DND-41 (cell line): ENCODE measurements at regions not wholly inside any gene's neighbourhood (a gene's known extent, or its start where the extent isn't known, plus 50 kb on each side); places are given as distances from the start of the nearest gene placed in this dataset.
"Not testable (repeated sequence)": the region's sequence is repeated elsewhere in the genome, so short reads cannot be mapped to it uniquely, and the experiment has no call there.

Experiments used
- ATAC-seq: fragments of 200-7000 bp; cut with Tn5 transposase; 3 replicates; pipeline ENCODE4 v1.9.1; 2021; ENCODE audit warnings: low read depth; ENCODE audit not compliant: insufficient read depth
- DNase-seq: peaks from one replicate; pipeline ENCODE4 v3.0.0-alpha.2; 2020
- H2AFZ ChIP-seq: 2 replicates; pipeline ENCODE4 v1.6.0; 2012; ENCODE audit warnings: low read depth, low read length
- H3K27ac ChIP-seq: 2 replicates; pipeline ENCODE4 v1.5.1; 2012; ENCODE audit warnings: low read length, inconsistent platforms
- H3K27me3 ChIP-seq: fragments of 200-600 bp; sonication (generic); 2 replicates; pipeline ENCODE4 v1.6.0; 2012; ENCODE audit warnings: low read length, mild to moderate bottlenecking, inconsistent platforms; ENCODE audit not compliant: insufficient read depth, poor library complexity
- H3K36me3 ChIP-seq: 2 replicates; pipeline ENCODE4 v1.5.1; 2012; ENCODE audit warnings: low read length, inconsistent platforms; ENCODE audit not compliant: insufficient read depth
- H3K4me1 ChIP-seq: 2 replicates; pipeline ENCODE4 v1.5.1; 2012; ENCODE audit warnings: mild to moderate bottlenecking, low read length; ENCODE audit not compliant: insufficient read depth
- H3K4me2 ChIP-seq: 2 replicates; pipeline ENCODE4 v1.6.0; 2012; ENCODE audit warnings: mild to moderate bottlenecking, moderate library complexity, low read length, inconsistent platforms; ENCODE audit not compliant: insufficient read depth
- H3K4me3 ChIP-seq, 2 experiments: fragments of 200-600 bp in 1 of 2; shearing (Covaris generic) in 1 of 2; 2 replicates each; pipeline ENCODE4 v1.5.1; 2012 to 2016; ENCODE audit warnings: inconsistent platforms in 2 of 2, low read length in 2 of 2, mild to moderate bottlenecking in 2 of 2, low read depth in 1 of 2, moderate library complexity in 1 of 2
- H3K79me2 ChIP-seq: 2 replicates; pipeline ENCODE4 v1.6.0; 2012; ENCODE audit warnings: low read length, inconsistent platforms; ENCODE audit not compliant: insufficient read depth
- H3K9ac ChIP-seq: 2 replicates; pipeline ENCODE4 v1.6.0; 2012; ENCODE audit warnings: low read depth, mild to moderate bottlenecking, inconsistent platforms, low read length, moderate library complexity
- H3K9me3 ChIP-seq: 2 replicates; pipeline ENCODE4 v1.5.1; 2012; ENCODE audit warnings: low read length, moderate library complexity, mild to moderate bottlenecking, inconsistent platforms; ENCODE audit not compliant: insufficient read depth, severe bottlenecking
- H4K20me1 ChIP-seq: 2 replicates; pipeline ENCODE4 v1.6.0; 2012; ENCODE audit warnings: low read length; ENCODE audit not compliant: insufficient read depth
- CTCF ChIP-seq: IDR thresholded peaks from 2 replicates; pipeline ENCODE4 v1.5.1; 2012; ENCODE audit warnings: borderline replicate concordance, low read length, moderate library complexity, mild to moderate bottlenecking; ENCODE audit not compliant: poor library complexity, severe bottlenecking; ENCODE audit errors: extremely low read depth
- EZH2 ChIP-seq: IDR thresholded peaks from 3 replicates; pipeline ENCODE4 v1.6.1; 2012; ENCODE audit warnings: borderline replicate concordance, low read depth, mild to moderate bottlenecking, moderate library complexity, low read length, inconsistent platforms; ENCODE audit not compliant: severe bottlenecking

GRCh38 chr2:122563781-122564180, 808.3 kb downstream of the TSN start:
- DNase-seq, result no peak
- no peaks in the 10 kb centered on the region for H3K4me1 ChIP-seq
- H3K4me3 ChIP-seq, result no peak overlapping the region
- no peaks in the 10 kb centered on the region for H4K20me1 ChIP-seq
- H2AFZ ChIP-seq, result no peak overlapping the region
- no peaks in the 10 kb centered on the region for H3K79me2 ChIP-seq
- no peak overlapping the region for H3K27ac ChIP-seq
- no peaks in the 10 kb centered on the region for H3K36me3 ChIP-seq
- ATAC-seq, result no peak
- no peak for TF ChIP-seq EZH2
- TF ChIP-seq CTCF, result no peak
- no peak overlapping the region for H3K4me2 ChIP-seq
- no peaks in the 10 kb centered on the region for H3K9me3 ChIP-seq
- no peaks in the 10 kb centered on the region for H3K27me3 ChIP-seq
- H3K9ac ChIP-seq, result no peak overlapping the region

- Histone ChIP-seq H3K4me1 (no peaks in the 10 kb centered on the region), H3K79me2 (no peaks in the 10 kb centered on the region), H3K27ac (no peak overlapping the region), H3K36me3 (no peaks in the 10 kb centered on the region), H3K9ac (no peak overlapping the region), H2AFZ (no peak overlapping the region), H3K4me2 (no peak overlapping the region), H4K20me1 (no peaks in the 10 kb centered on the region), H3K4me3 (no peak overlapping the region), H3K9me3 (no peaks in the 10 kb centered on the region), H3K27me3 (no peaks in the 10 kb centered on the region)
- TF ChIP-seq CTCF (no peak), EZH2 (no peak)
- DNase-seq, result no peak
- no peak for ATAC-seq
These were observed 809.4 kb downstream of the TSN start for GRCh38 chr2:122564843-122565242.

- ATAC-seq (no peak), DNase-seq (no peak)
- no peaks in the 10 kb centered on the region for H4K20me1 ChIP-seq
- TF ChIP-seq CTCF (no peak), EZH2 (no peak)
- no peak overlapping the region for H3K4me2 ChIP-seq
- no peaks in the 10 kb centered on the region for H3K36me3 ChIP-seq
- no peak overlapping the region for H2AFZ ChIP-seq
- H3K9me3 ChIP-seq, result no peaks in the 10 kb centered on the region
- H3K4me3 ChIP-seq, result no peak overlapping the region
- H3K4me1 ChIP-seq, result no peaks in the 10 kb centered on the region
- no peak overlapping the region for H3K27ac ChIP-seq
- H3K9ac ChIP-seq, result no peak overlapping the region
- no peaks in the 10 kb centered on the region for H3K27me3 ChIP-seq
- no peaks in the 10 kb centered on the region for H3K79me2 ChIP-seq
These were observed 809.9 kb downstream of the TSN start for GRCh38 chr2:122565364-122565763.

- Histone ChIP-seq H2AFZ (no peak overlapping the region), H3K36me3 (no peaks in the 10 kb centered on the region), H3K4me3 (no peak overlapping the region), H3K4me2 (no peak overlapping the region), H4K20me1 (no peaks in the 10 kb centered on the region), H3K4me1 (no peaks in the 10 kb centered on the region), H3K79me2 (no peaks in the 10 kb centered on the region), H3K27me3 (no peaks in the 10 kb centered on the region), H3K9ac (no peak overlapping the region), H3K27ac (no peak overlapping the region), H3K9me3 (no peaks in the 10 kb centered on the region)
- ATAC-seq, result no peak
- TF ChIP-seq CTCF (no peak), EZH2 (no peak)
- DNase-seq, result no peak
These were observed 815.2 kb downstream of the TSN start for GRCh38 chr2:122570641-122571040.

- not testable (repeated sequence) for H4K20me1 ChIP-seq, H3K9ac ChIP-seq, DNase-seq, ATAC-seq, H3K4me3 ChIP-seq, H3K36me3 ChIP-seq, H3K4me2 ChIP-seq, H3K79me2 ChIP-seq, H2AFZ ChIP-seq, H3K9me3 ChIP-seq, H3K27ac ChIP-seq, H3K4me1 ChIP-seq, H3K27me3 ChIP-seq
These were observed 816.0 kb downstream of the TSN start for GRCh38 chr2:122571471-122571870.
